MG63 (cell line): ENCODE measurements at regions not wholly inside any gene's neighbourhood (a gene's known extent, or its start where the extent isn't known, plus 50 kb on each side); places are given as distances from the start of the nearest gene placed in this dataset.

Experiments
- DNase-seq: peaks from one replicate; pipeline ENCODE4 v3.0.0-alpha.2; 2020
- H3K27me3 ChIP-seq: fragments of 250-450 bp; sonication (Bioruptor Pico); 2 replicates; pipeline ENCODE4 v1.5.1; 2020; ENCODE audit warnings: mild to moderate bottlenecking, moderate library complexity
- H3K36me3 ChIP-seq: fragments of 250-450 bp; sonication (Bioruptor Pico); 2 replicates; pipeline ENCODE4 v1.5.1; 2020; ENCODE audit warnings: mild to moderate bottlenecking, moderate library complexity
- H3K4me3 ChIP-seq: fragments of 250-450 bp; sonication (Bioruptor Pico); 2 replicates; pipeline ENCODE4 v1.5.1; 2020; ENCODE audit warnings: mild to moderate bottlenecking, moderate library complexity
- H3K9me3 ChIP-seq: fragments of 250-450 bp; sonication (Bioruptor Pico); 2 replicates; pipeline ENCODE4 v1.5.1; 2020; ENCODE audit warnings: mild to moderate bottlenecking, moderate library complexity

GRCh38 chr13:61833228-61833627, 417.6 kb upstream of the PCDH20 start:
- DNase-seq: no peak
- H3K9me3 ChIP-seq: no peaks in the 10 kb centered on the region
- no peaks in the 10 kb centered on the region for H3K36me3 ChIP-seq
- H3K4me3 ChIP-seq: no peak overlapping the region
- no peaks in the 10 kb centered on the region for H3K27me3 ChIP-seq

GRCh38 chr13:61831026-61831425, 415.4 kb upstream of the PCDH20 start:
- H3K36me3 ChIP-seq: no peaks in the 10 kb centered on the region
- no peaks in the 10 kb centered on the region for H3K9me3 ChIP-seq
- DNase-seq: no peak

GRCh38 chr13:61830475-61830874, 414.8 kb upstream of the PCDH20 start:
- H3K36me3 ChIP-seq: no peaks in the 10 kb centered on the region
- H3K4me3 ChIP-seq: no peak overlapping the region
- no peaks in the 10 kb centered on the region for H3K9me3 ChIP-seq
- DNase-seq: no peak
- no peaks in the 10 kb centered on the region for H3K27me3 ChIP-seq

More at GRCh38 chr13:61831026-61831425, 415.4 kb upstream of the PCDH20 start:
- H3K4me3 ChIP-seq: no peak overlapping the region
- no peaks in the 10 kb centered on the region for H3K27me3 ChIP-seq

- no peaks in the 10 kb centered on the region for H3K9me3 ChIP-seq
- no peak overlapping the region for H3K4me3 ChIP-seq
- H3K36me3 ChIP-seq: no peaks in the 10 kb centered on the region
- no peaks in the 10 kb centered on the region for H3K27me3 ChIP-seq
- no peak for DNase-seq
These were observed 408.5 kb upstream of the PCDH20 start for GRCh38 chr13:61824168-61824567.

- Histone ChIP-seq H3K27me3 (no peaks in the 10 kb centered on the region; the same call in 1 of the 2 replicates), H3K9me3 (no peaks in the 10 kb centered on the region), H3K36me3 (no peaks in the 10 kb centered on the region), H3K4me3 (no peak overlapping the region)
- no peak for DNase-seq
These were observed 396.6 kb upstream of the PCDH20 start for GRCh38 chr13:61812286-61812685.

- Histone ChIP-seq H3K4me3 (no peak overlapping the region), H3K9me3 (no peaks in the 10 kb centered on the region), H3K27me3 (no peaks in the 10 kb centered on the region; the same call in 1 of the 2 replicates), H3K36me3 (no peaks in the 10 kb centered on the region)
- DNase-seq: no peak
These were observed 394.4 kb upstream of the PCDH20 start for GRCh38 chr13:61810065-61810464.

GRCh38 chr13:61797397-61797796, 381.7 kb upstream of the PCDH20 start:
- Histone ChIP-seq H3K36me3 (no peaks in the 10 kb centered on the region), H3K27me3 (no peaks in the 10 kb centered on the region), H3K9me3 (no peaks in the 10 kb centered on the region), H3K4me3 (no peak overlapping the region)
- no peak for DNase-seq

GRCh38 chr13:61795580-61795979, 379.9 kb upstream of the PCDH20 start:
- H3K27me3 ChIP-seq: no peaks in the 10 kb centered on the region
- H3K36me3 ChIP-seq: no peaks in the 10 kb centered on the region
- no peak overlapping the region for H3K4me3 ChIP-seq
- H3K9me3 ChIP-seq: no peaks in the 10 kb centered on the region
- DNase-seq: no peak

GRCh38 chr13:61779456-61779855, 363.8 kb upstream of the PCDH20 start:
- no peaks in the 10 kb centered on the region for H3K36me3 ChIP-seq
- no peaks in the 10 kb centered on the region for H3K27me3 ChIP-seq
- no peak for DNase-seq
- no peak overlapping the region for H3K4me3 ChIP-seq
- H3K9me3 ChIP-seq: no peaks in the 10 kb centered on the region

GRCh38 chr13:61778531-61778930, 362.9 kb upstream of the PCDH20 start:
- Histone ChIP-seq H3K9me3 (no peaks in the 10 kb centered on the region), H3K27me3 (no peaks in the 10 kb centered on the region), H3K4me3 (no peak overlapping the region), H3K36me3 (no peaks in the 10 kb centered on the region)
- DNase-seq: no peak

GRCh38 chr13:61777899-61778298, 362.2 kb upstream of the PCDH20 start:
- no peak for DNase-seq
- no peaks in the 10 kb centered on the region for H3K36me3 ChIP-seq
- H3K4me3 ChIP-seq: no peak overlapping the region
- no peaks in the 10 kb centered on the region for H3K9me3 ChIP-seq
- no peaks in the 10 kb centered on the region for H3K27me3 ChIP-seq

GRCh38 chr13:61777271-61777670, 361.6 kb upstream of the PCDH20 start:
- H3K36me3 ChIP-seq: no peaks in the 10 kb centered on the region
- no peaks in the 10 kb centered on the region for H3K9me3 ChIP-seq
- no peaks in the 10 kb centered on the region for H3K27me3 ChIP-seq
- no peak overlapping the region for H3K4me3 ChIP-seq
- no peak for DNase-seq

GRCh38 chr13:61774903-61775302, 359.3 kb upstream of the PCDH20 start:
- Histone ChIP-seq H3K4me3 (no peak overlapping the region), H3K27me3 (no peaks in the 10 kb centered on the region), H3K9me3 (no peaks in the 10 kb centered on the region), H3K36me3 (no peaks in the 10 kb centered on the region)
- DNase-seq: no peak

GRCh38 chr13:61770681-61771080, 355.0 kb upstream of the PCDH20 start:
- no peak for DNase-seq
- Histone ChIP-seq H3K36me3 (no peaks in the 10 kb centered on the region), H3K9me3 (no peaks in the 10 kb centered on the region), H3K27me3 (no peaks in the 10 kb centered on the region), H3K4me3 (no peak overlapping the region)

- Histone ChIP-seq H3K36me3 (no peaks in the 10 kb centered on the region), H3K4me3 (no peak overlapping the region), H3K27me3 (no peaks in the 10 kb centered on the region), H3K9me3 (no peaks in the 10 kb centered on the region)
- DNase-seq: no peak
These were observed 352.5 kb upstream of the PCDH20 start for GRCh38 chr13:61768175-61768574.

- Histone ChIP-seq H3K36me3 (no peaks in the 10 kb centered on the region), H3K27me3 (no peaks in the 10 kb centered on the region), H3K4me3 (no peak overlapping the region), H3K9me3 (no peaks in the 10 kb centered on the region)
- no peak for DNase-seq
These were observed 351.0 kb upstream of the PCDH20 start for GRCh38 chr13:61766667-61767058.

- H3K9me3 ChIP-seq: no peaks in the 10 kb centered on the region
- H3K27me3 ChIP-seq: no peaks in the 10 kb centered on the region
- H3K4me3 ChIP-seq: no peak overlapping the region
- DNase-seq: no peak
- H3K36me3 ChIP-seq: no peaks in the 10 kb centered on the region
These were observed 350.5 kb upstream of the PCDH20 start for GRCh38 chr13:61765940-61766666.

- no peaks in the 10 kb centered on the region for H3K36me3 ChIP-seq
- DNase-seq: peak; percentile 55
- no peak overlapping the region for H3K4me3 ChIP-seq
- no peaks in the 10 kb centered on the region for H3K27me3 ChIP-seq
- H3K9me3 ChIP-seq: no peaks in the 10 kb centered on the region
These were observed 349.6 kb upstream of the PCDH20 start for GRCh38 chr13:61765181-61765742.
